Endothelial cell of hepatic sinusoid (primary cell): ENCODE measurements at regions not wholly inside any gene's neighbourhood (a gene's known extent, or its start where the extent isn't known, plus 50 kb on each side); places are given as distances from the start of the nearest gene placed in this dataset.

ENCODE experiments used
- in situ Hi-C: cut with HindIII; loops from 2 replicates; pipeline ENCODE4 v1.10.0; 2017; ENCODE audit warnings: low sequenced_read_pairs

GRCh38 chr1:111556325-111557037 lies 53.0 kb upstream of the ADORA3 start:
- in situ Hi-C loops, result loop anchor here (5.0 kb wide), 1 partner anchor 61 kb away; the partner anchor contains the start of gene RAP1A

GRCh38 chr1:111559736-111560279 lies 56.4 kb upstream of the ADORA3 start:
- in situ Hi-C loops, result loop anchor here (5.0 kb wide), 1 partner anchor 57 kb away; the partner anchor contains the start of gene RAP1A

GRCh38 chr1:111561328-111561727 lies 57.9 kb upstream of the ADORA3 start:
- in situ Hi-C loops, result no loop called here

- in situ Hi-C loops, result no loop called here
Observed at GRCh38 chr1:111563619-111564018, 56.0 kb upstream of the RAP1A start.

- in situ Hi-C loops, result no loop called here
Observed at GRCh38 chr1:111565079-111565478, 54.5 kb upstream of the RAP1A start.

GRCh38 chr1:111565968-111566367 lies 53.6 kb upstream of the RAP1A start:
- in situ Hi-C loops, result no loop called here

GRCh38 chr1:111568160-111568647 lies 51.4 kb upstream of the RAP1A start:
- in situ Hi-C loops, result no loop called here
